Tibial artery (tissue), 4 donors: ENCODE measurements at regions not wholly inside any gene's neighbourhood (a gene's known extent, or its start where the extent isn't known, plus 50 kb on each side); places are given as distances from the start of the nearest gene placed in this dataset.

ENCODE experiments used
- DNase-seq, 2 donors: peaks; one replicate each; pipeline ENCODE4 v3.0.0-alpha.2; 2019
- H3K27ac ChIP-seq, 2 donors: fragments of 200-600 bp; sonication (generic) in 1 of 2; 1 replicate in 1 of 2; 2 replicates in 1 of 2; pipeline ENCODE4 v1.5.1; 2018 to 2019; ENCODE audit warnings: mild to moderate bottlenecking in 1 of 2
- H3K27me3 ChIP-seq, 2 donors: fragments of 200-600 bp; sonication (generic) in 1 of 2; one replicate each; pipeline versions ENCODE4 v1.5.1 to v1.6.0; 2016 to 2019
- H3K36me3 ChIP-seq, 3 donors: fragments of 200-600 bp; sonication (generic) in 2 of 3; one replicate each; pipeline ENCODE4 v1.5.1; 2016 to 2019; ENCODE audit warnings: mild to moderate bottlenecking in 2 of 3
- H3K4me1 ChIP-seq, 4 donors: fragments of 200-600 bp; sonication (generic) in 2 of 4; 1 replicate in 3 of 4; 2 replicates in 1 of 4; pipeline ENCODE4 v1.5.1; 2016 to 2019
- H3K4me3 ChIP-seq, 2 donors: fragments of 200-600 bp; sonication (generic) in 1 of 2; 1 replicate in 1 of 2; 2 replicates in 1 of 2; pipeline ENCODE4 v1.5.1; 2018 to 2019; ENCODE audit warnings: mild to moderate bottlenecking in 2 of 2
- H3K9me3 ChIP-seq, 3 donors: fragments of 200-600 bp; sonication (generic) in 1 of 3; one replicate each; pipeline ENCODE4 v1.5.1; 2016 to 2019
- intact Hi-C: fragments of 100-400 bp; cut with DNase I; formaldehyde crosslinking; loops from one replicate; pipeline ENCODE4 v1.15.0; 2023; ENCODE audit warnings: low total_unique reads
- TF ChIP-seq, protein P1 (sequence below), 2 experiments: fragments of 200-600 bp in 1 of 2; fragments of 450-650 bp in 1 of 2; IDR thresholded peaks; one replicate each; pipeline ENCODE4 v1.5.1; 2017 to 2019; ENCODE audit warnings: antibody characterized with exemption in 2 of 2, mild to moderate bottlenecking in 1 of 2, moderate library complexity in 1 of 2

DNA sequence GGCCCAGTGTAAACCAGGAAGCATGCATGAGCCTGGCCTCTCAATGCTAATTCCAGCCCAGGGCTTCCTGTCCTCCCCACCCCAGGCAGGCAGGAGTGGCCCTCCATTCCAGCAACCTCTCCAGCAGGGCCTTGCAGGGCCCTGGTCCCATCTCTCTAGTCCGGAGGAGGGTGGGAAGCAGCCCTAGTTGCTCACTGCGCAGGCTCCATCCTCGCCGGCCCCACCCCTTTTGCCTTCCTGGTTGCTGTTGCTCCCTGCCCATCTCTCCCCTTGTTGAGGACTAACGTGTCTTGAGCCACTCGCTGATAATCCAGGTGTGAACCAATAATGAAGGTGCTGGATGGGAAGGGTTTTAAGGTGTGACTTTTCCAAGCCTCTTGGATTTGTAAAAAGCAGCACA, 161.2 kb upstream of the BCOR start:
- TF ChIP-seq, protein P1, sequence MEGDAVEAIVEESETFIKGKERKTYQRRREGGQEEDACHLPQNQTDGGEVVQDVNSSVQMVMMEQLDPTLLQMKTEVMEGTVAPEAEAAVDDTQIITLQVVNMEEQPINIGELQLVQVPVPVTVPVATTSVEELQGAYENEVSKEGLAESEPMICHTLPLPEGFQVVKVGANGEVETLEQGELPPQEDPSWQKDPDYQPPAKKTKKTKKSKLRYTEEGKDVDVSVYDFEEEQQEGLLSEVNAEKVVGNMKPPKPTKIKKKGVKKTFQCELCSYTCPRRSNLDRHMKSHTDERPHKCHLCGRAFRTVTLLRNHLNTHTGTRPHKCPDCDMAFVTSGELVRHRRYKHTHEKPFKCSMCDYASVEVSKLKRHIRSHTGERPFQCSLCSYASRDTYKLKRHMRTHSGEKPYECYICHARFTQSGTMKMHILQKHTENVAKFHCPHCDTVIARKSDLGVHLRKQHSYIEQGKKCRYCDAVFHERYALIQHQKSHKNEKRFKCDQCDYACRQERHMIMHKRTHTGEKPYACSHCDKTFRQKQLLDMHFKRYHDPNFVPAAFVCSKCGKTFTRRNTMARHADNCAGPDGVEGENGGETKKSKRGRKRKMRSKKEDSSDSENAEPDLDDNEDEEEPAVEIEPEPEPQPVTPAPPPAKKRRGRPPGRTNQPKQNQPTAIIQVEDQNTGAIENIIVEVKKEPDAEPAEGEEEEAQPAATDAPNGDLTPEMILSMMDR (IDR thresholded peaks at IDR 0.05), result no peak
- H3K4me1 ChIP-seq, result peaks cover 0 to 17% (median 7%) of the 10 kb centered on the region in 4 donors
- no peak overlapping the region for H3K27ac ChIP-seq
- no peak for DNase-seq
- no peak overlapping the region for H3K4me3 ChIP-seq
- H3K9me3 ChIP-seq, result no peaks in the 10 kb centered on the region
- no peaks in the 10 kb centered on the region for H3K27me3 ChIP-seq
- intact Hi-C loops, result no loop called here
- no peaks in the 10 kb centered on the region for H3K36me3 ChIP-seq

DNA sequence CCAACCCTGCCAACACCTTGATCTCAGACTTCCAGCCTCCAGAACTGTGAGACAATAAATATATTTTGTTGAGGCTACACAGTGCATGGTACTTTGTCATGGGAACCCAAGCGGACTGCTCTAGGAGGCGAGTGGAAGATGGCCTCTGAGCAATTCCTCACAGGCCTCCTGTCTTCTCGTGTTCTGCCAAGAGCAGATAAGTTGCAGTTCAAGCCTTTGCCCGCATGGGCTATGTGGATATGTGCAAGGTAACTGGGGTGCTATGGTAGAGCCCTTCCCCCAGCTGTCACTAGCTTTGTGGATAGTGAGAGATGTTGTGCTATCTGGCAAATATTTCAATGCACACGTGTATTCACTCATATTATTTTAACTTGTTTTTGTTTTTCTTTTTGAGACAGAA, 156.0 kb upstream of the BCOR start:
- TF ChIP-seq, protein P1 (IDR thresholded peaks at IDR 0.05), result no peak
- DNase-seq, result no peak

DNA sequence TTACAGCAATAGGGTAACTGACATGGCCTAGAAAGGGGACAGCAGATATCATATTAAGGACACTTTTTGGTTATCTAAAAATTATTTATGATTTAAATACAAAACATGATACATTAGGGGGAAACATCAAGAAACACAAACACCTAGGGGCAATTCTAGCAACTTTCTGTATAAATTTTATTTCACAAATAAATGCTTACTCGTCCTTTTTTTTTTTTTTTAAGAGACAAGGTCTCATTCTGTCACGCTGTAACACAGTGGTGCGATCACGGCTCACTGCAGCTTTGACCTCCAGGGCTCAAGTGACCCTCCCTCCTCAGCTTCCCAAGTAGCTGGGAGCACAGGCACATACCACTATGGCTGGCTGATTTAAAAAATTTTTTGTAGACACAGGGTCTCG, 151.8 kb upstream of the BCOR start:
- no peak overlapping the region for H3K27ac ChIP-seq
- peaks cover 0 to 6% (median 0%) of the 10 kb centered on the region in 4 donors for H3K4me1 ChIP-seq
- intact Hi-C loops, result no loop called here
- no peaks in the 10 kb centered on the region for H3K27me3 ChIP-seq
- H3K9me3 ChIP-seq, result no peaks in the 10 kb centered on the region
- TF ChIP-seq, protein P1 (IDR thresholded peaks at IDR 0.05), result no peak
- DNase-seq, result no peak
- H3K36me3 ChIP-seq, result no peaks in the 10 kb centered on the region
- no peak overlapping the region for H3K4me3 ChIP-seq

More for the DNA sequence above, 156.0 kb upstream of the BCOR start:
- no peaks in the 10 kb centered on the region for H3K27me3 ChIP-seq
- H3K4me3 ChIP-seq, result no peak overlapping the region
- intact Hi-C loops, result no loop called here
- no peaks in the 10 kb centered on the region for H3K4me1 ChIP-seq
- no peaks in the 10 kb centered on the region for H3K9me3 ChIP-seq
- H3K36me3 ChIP-seq, result no peaks in the 10 kb centered on the region
- no peak overlapping the region for H3K27ac ChIP-seq

DNA sequence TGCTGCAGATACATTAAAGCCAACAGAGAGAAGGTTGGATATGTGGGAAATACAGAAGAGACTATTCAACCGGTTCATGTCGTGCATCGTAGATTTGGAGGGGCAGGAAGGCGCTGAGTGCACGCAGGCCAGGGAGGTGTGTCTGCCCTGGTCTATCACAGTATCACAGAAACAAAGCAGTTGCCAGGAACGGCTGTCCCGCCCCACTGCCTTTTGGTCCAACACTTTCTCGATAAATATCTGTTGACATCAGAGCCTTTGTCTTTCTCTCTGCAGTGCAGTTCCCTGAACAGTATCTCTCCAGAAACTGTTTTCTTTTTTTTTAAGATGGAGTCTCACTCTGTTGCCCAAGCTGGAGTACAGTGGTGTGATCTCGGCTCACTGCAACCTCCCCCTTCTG, 151.1 kb upstream of the BCOR start:
- Histone ChIP-seq H3K36me3 (no peaks in the 10 kb centered on the region), H3K27me3 (no peaks in the 10 kb centered on the region), H3K4me1 (peaks cover 0 to 6% (median 0%) of the 10 kb centered on the region in 4 donors), H3K27ac (no peak overlapping the region), H3K4me3 (no peak overlapping the region), H3K9me3 (no peaks in the 10 kb centered on the region)
- intact Hi-C loops, result no loop called here
- DNase-seq, result no peak
- TF ChIP-seq, protein P1 (IDR thresholded peaks at IDR 0.05), result no peak

DNA sequence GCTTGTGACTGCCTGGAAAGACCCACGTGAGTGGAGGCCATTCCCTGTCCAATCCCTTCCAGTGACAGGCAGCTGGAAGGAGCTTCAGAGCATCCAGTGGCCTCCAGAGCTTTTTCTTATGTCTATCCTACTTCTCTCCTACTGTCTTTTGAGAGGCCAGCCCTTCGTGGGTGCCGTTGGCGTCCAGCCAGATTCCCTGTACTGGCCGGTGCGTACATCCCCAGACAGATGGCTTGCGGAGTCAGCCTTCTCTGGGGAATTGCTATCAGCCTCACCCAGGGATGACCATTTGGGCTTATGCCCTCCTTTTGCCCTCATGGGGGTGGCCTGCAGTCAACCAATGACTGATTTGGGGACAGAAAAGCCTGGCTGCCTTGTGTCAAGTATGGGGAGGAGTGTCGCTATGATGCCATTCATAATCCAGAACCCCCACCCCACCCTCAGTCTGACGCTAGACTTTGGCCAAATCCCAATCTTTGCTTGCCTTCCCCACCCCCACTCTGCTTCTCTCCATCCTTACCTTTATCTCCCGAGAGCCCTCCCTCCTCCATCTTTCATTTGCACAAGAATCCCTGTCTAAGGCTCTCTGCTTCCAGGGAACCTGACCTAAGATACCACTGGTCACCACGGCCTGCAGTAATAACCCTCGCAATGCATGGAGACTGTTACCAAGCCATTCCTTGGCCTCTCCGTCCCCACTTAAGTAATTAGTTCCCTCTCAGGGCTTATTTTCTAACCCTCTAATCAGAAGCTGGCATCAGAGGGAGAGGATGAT, 150.3 kb upstream of the BCOR start:
- intact Hi-C loops, result no loop called here
- DNase-seq, result no peak

More for the DNA sequence above, 150.3 kb upstream of the BCOR start:
- H3K27ac ChIP-seq, result no peak overlapping the region
- no peak overlapping the region for H3K4me3 ChIP-seq
- H3K27me3 ChIP-seq, result no peaks in the 10 kb centered on the region
- peaks cover 0 to 6% (median 0%) of the 10 kb centered on the region in 4 donors for H3K4me1 ChIP-seq
- no peaks in the 10 kb centered on the region for H3K36me3 ChIP-seq
- TF ChIP-seq, protein P1 (IDR thresholded peaks at IDR 0.05), result no peak
- H3K9me3 ChIP-seq, result no peaks in the 10 kb centered on the region
